ENCODE measurements at regions not wholly inside any gene's neighbourhood (a gene's known extent, or its start where the extent isn't known, plus 50 kb on each side); places are given as distances from the start of the nearest gene placed in this dataset.

GRCh38 chr5:99675974-99676373 lies 747.2 kb upstream of the CHD1 start:
- CTCF ChIA-PET = no interaction called here

DNA sequence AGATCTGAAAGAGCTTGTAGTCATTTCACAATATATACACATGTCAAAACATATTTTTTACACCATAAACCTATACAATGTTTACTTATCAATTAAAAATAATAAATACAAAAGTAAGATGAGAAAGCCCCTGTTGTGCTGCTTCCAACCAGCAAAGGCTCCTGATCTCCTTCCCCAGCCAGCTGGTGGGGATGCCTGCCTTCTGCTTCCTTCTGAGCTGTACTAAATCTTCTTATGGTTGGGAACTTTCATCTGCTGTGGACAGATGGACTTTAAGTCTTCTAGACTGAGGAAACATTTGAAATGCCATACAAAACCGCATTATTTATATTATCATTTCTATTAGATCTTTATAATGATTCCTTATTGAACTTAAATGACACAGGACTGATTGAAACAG lies 745.3 kb upstream of the CHD1 start:
- Histone ChIP-seq H3K4me1 (ENCODE audit: insufficient read depth, low read length) (no peaks in the 10 kb centered on the region), H3K9ac (ENCODE audit: low read length) (no peak overlapping the region), H3F3A (ENCODE audit: low read length, unreplicated experiment) (no peaks in the 10 kb centered on the region), H4K20me1 (ENCODE audit: low read length) (no peaks in the 10 kb centered on the region), H3K79me2 (ENCODE audit: low read length) (no peaks in the 10 kb centered on the region), H2AFZ (ENCODE audit: low read length) (no peak overlapping the region), H3K36me3 (ENCODE audit: low read depth, low read length) (no peaks in the 10 kb centered on the region), H3K9me2 (replicated peaks; ENCODE audit: low read length) (no peaks in the 10 kb centered on the region), H3K4me3 (ENCODE audit: low read length) (no peak overlapping the region), H3K9me3 (ENCODE audit: low read length) (no peaks in the 10 kb centered on the region), H3K4me2 (ENCODE audit: low read length) (no peak overlapping the region), H3K27me3 (ENCODE audit: low read length) (0 out of 2 replicates have a peak, but pooled peaks cover 2% of the 10 kb centered on the region), H3K27ac (ENCODE audit: low read length) (no peak overlapping the region)
- CTCF ChIA-PET = no interaction called here
- no peak for DNase-seq
- POLR2A ChIA-PET (ENCODE audit: unreplicated experiment) = no interaction called here
- ATAC-seq = no peak
- BruUV-seq (replicated peaks) = no TSS peak
- intact Hi-C loops (cut with micrococcal nuclease) = no loop called here
- no peak for TF ChIP-seq EZH2 (IDR thresholded peaks at IDR 0.05; ENCODE audit: low read length, unreplicated experiment)
- no peak for TF ChIP-seq CTCF (conservative IDR thresholded peaks at IDR 0.05; ENCODE audit: low read depth, low read length)
- TF ChIP-seq EZH2phosphoT487 (IDR thresholded peaks at IDR 0.05; ENCODE audit: borderline replicate concordance, low read length) = no peak

More at GRCh38 chr5:99675974-99676373, 747.2 kb upstream of the CHD1 start:
- Histone ChIP-seq H3K27ac (ENCODE audit: low read length) (no peak overlapping the region), H3F3A (ENCODE audit: low read length, unreplicated experiment) (no peaks in the 10 kb centered on the region), H3K27me3 (ENCODE audit: low read length) (0 out of 2 replicates have a peak, but pooled peaks cover 2% of the 10 kb centered on the region), H3K4me3 (ENCODE audit: low read length) (no peak overlapping the region), H3K9me3 (ENCODE audit: low read length) (no peaks in the 10 kb centered on the region), H3K36me3 (ENCODE audit: low read depth, low read length) (no peaks in the 10 kb centered on the region), H4K20me1 (ENCODE audit: low read length) (no peaks in the 10 kb centered on the region), H3K79me2 (ENCODE audit: low read length) (no peaks in the 10 kb centered on the region), H3K9ac (ENCODE audit: low read length) (no peak overlapping the region), H2AFZ (ENCODE audit: low read length) (no peak overlapping the region), H3K4me1 (ENCODE audit: insufficient read depth, low read length) (no peaks in the 10 kb centered on the region), H3K4me2 (ENCODE audit: low read length) (no peak overlapping the region), H3K9me2 (replicated peaks; ENCODE audit: low read length) (no peaks in the 10 kb centered on the region)
- no peak for TF ChIP-seq EZH2 (IDR thresholded peaks at IDR 0.05; ENCODE audit: low read length, unreplicated experiment)
- no peak for TF ChIP-seq CTCF (conservative IDR thresholded peaks at IDR 0.05; ENCODE audit: low read depth, low read length)
- no peak for TF ChIP-seq EZH2phosphoT487 (IDR thresholded peaks at IDR 0.05; ENCODE audit: borderline replicate concordance, low read length)
- DNase-seq = no peak
- intact Hi-C loops (cut with micrococcal nuclease) = no loop called here
- no peak for ATAC-seq
- no TSS peak for BruUV-seq (replicated peaks)
- POLR2A ChIA-PET (ENCODE audit: unreplicated experiment) = no interaction called here

- Histone ChIP-seq H3K9me2 (replicated peaks; ENCODE audit: low read length) (no peaks in the 10 kb centered on the region), H3K4me2 (ENCODE audit: low read length) (no peak overlapping the region), H3K36me3 (ENCODE audit: low read depth, low read length) (no peaks in the 10 kb centered on the region), H3K79me2 (ENCODE audit: low read length) (no peaks in the 10 kb centered on the region), H3F3A (ENCODE audit: low read length, unreplicated experiment) (no peaks in the 10 kb centered on the region), H4K20me1 (ENCODE audit: low read length) (no peaks in the 10 kb centered on the region), H3K27ac (ENCODE audit: low read length) (no peak overlapping the region), H2AFZ (ENCODE audit: low read length) (no peak overlapping the region), H3K27me3 (ENCODE audit: low read length) (no peaks in the 10 kb centered on the region), H3K4me3 (ENCODE audit: low read length) (no peak overlapping the region), H3K9me3 (ENCODE audit: low read length) (no peaks in the 10 kb centered on the region), H3K9ac (ENCODE audit: low read length) (no peak overlapping the region), H3K4me1 (ENCODE audit: insufficient read depth, low read length) (peaks cover 5% of the 10 kb centered on the region; the same call in 1 of the 2 replicates)
- no TSS peak for BruUV-seq (replicated peaks)
- ChIA-PET POLR2A (ENCODE audit: unreplicated experiment) (no interaction called here), CTCF (no interaction called here)
- ATAC-seq (no peak), DNase-seq (no peak)
- no peak for TF ChIP-seq CTCF (conservative IDR thresholded peaks at IDR 0.05; ENCODE audit: low read depth, low read length)
- TF ChIP-seq EZH2phosphoT487 (IDR thresholded peaks at IDR 0.05; ENCODE audit: borderline replicate concordance, low read length) = no peak
- no peak for TF ChIP-seq EZH2 (IDR thresholded peaks at IDR 0.05; ENCODE audit: low read length, unreplicated experiment)
- intact Hi-C loops (cut with micrococcal nuclease) = no loop called here
Observed at GRCh38 chr5:99664972-99665371, 736.2 kb upstream of the CHD1 start.

All from PC-3 (cell line).